ENCODE measurements at regions not wholly inside any gene's neighbourhood (a gene's known extent, or its start where the extent isn't known, plus 50 kb on each side); places are given as distances from the start of the nearest gene placed in this dataset.

GRCh38 chr7:39882148-39882784 lies 67.8 kb upstream of the CDK13 start:
- Mint-ChIP-seq H3K9me3 (peaks cover 6% of the 10 kb centered on the region), H3K36me3 (no peaks in the 10 kb centered on the region), H3K4me1 (no peaks in the 10 kb centered on the region), H3K4me3 (no peak overlapping the region), H3K27me3 (ENCODE audit: insufficient read depth, low read depth) (peaks cover 5% of the 10 kb centered on the region), H3K27ac (no peak overlapping the region)
- Histone ChIP-seq H3K9me3 (ENCODE audit: low read depth) (no peaks in the 10 kb centered on the region), H3K36me3 (no peaks in the 10 kb centered on the region), H3K4me2 (peak overlapping the region; percentile 72), H2AFZ (replicated peaks) (peak overlapping the region; percentile 43), H4K20me1 (ENCODE audit: low read depth) (no peaks in the 10 kb centered on the region), H3K9ac (no peak overlapping the region), H3F3A (ENCODE audit: low read depth) (peaks cover 15% of the 10 kb centered on the region), H3K27me3 (no peaks in the 10 kb centered on the region), H3K4me1 (peaks cover 23% of the 10 kb centered on the region), H3K79me2 (ENCODE audit: low read depth) (no peaks in the 10 kb centered on the region), H3K4me3 (peak overlapping the region; percentile 27), H3K27ac (peak overlapping the region; percentile 88)
- peak; percentile 47 for DNase-seq (ENCODE audit: low spot score)
- TF ChIP-seq EZH2 (IDR thresholded peaks at IDR 0.05) = no peak
- TF ChIP-seq CTCF (IDR thresholded peaks at IDR 0.05) = no peak
- no peak for TF ChIP-seq EZH2phosphoT487 (IDR thresholded peaks at IDR 0.05)

- peaks cover 5% of the 10 kb centered on the region for H3K27me3 Mint-ChIP-seq (ENCODE audit: insufficient read depth, low read depth)
- Histone ChIP-seq H3K36me3 (no peaks in the 10 kb centered on the region), H3K4me2 (no peak overlapping the region), H3K27ac (no peak overlapping the region), H3F3A (ENCODE audit: low read depth) (peaks cover 15% of the 10 kb centered on the region), H4K20me1 (ENCODE audit: low read depth) (no peaks in the 10 kb centered on the region), H2AFZ (replicated peaks) (no peak overlapping the region), H3K79me2 (ENCODE audit: low read depth) (no peaks in the 10 kb centered on the region), H3K4me3 (no peak overlapping the region), H3K27me3 (no peaks in the 10 kb centered on the region), H3K9me3 (ENCODE audit: low read depth) (no peaks in the 10 kb centered on the region), H3K9ac (no peak overlapping the region), H3K4me1 (peaks cover 23% of the 10 kb centered on the region)
- no peaks in the 10 kb centered on the region for H3K4me1 Mint-ChIP-seq
- no peak for TF ChIP-seq EZH2 (IDR thresholded peaks at IDR 0.05)
- TF ChIP-seq CTCF (IDR thresholded peaks at IDR 0.05) = no peak
- no peak for TF ChIP-seq EZH2phosphoT487 (IDR thresholded peaks at IDR 0.05)
- no peak overlapping the region for H3K4me3 Mint-ChIP-seq
- no peak overlapping the region for H3K27ac Mint-ChIP-seq
- H3K36me3 Mint-ChIP-seq = no peaks in the 10 kb centered on the region
- DNase-seq (ENCODE audit: low spot score) = no peak
- peaks cover 6% of the 10 kb centered on the region for H3K9me3 Mint-ChIP-seq
Measured at GRCh38 chr7:39883812-39884390, 66.2 kb upstream of the CDK13 start.

GRCh38 chr7:39888171-39888853 lies 61.7 kb upstream of the CDK13 start:
- no peaks in the 10 kb centered on the region for H3K36me3 ChIP-seq
- H3K27ac ChIP-seq = no peak overlapping the region
- no peaks in the 10 kb centered on the region for H3K9me3 ChIP-seq (ENCODE audit: low read depth)
- no peak overlapping the region for H2AFZ ChIP-seq (replicated peaks)
- H3K9me3 Mint-ChIP-seq = peaks cover 2% of the 10 kb centered on the region
- H3K4me3 Mint-ChIP-seq = no peak overlapping the region
- H3K4me1 ChIP-seq = no peaks in the 10 kb centered on the region
- no peaks in the 10 kb centered on the region for H3K4me1 Mint-ChIP-seq
- H3K79me2 ChIP-seq (ENCODE audit: low read depth) = no peaks in the 10 kb centered on the region
- peaks cover 4% of the 10 kb centered on the region for H3K27me3 Mint-ChIP-seq (ENCODE audit: insufficient read depth, low read depth)
- no peak overlapping the region for H3K9ac ChIP-seq
- no peak overlapping the region for H3K4me3 ChIP-seq
- H3F3A ChIP-seq (ENCODE audit: low read depth) = no peaks in the 10 kb centered on the region
- no peaks in the 10 kb centered on the region for H3K36me3 Mint-ChIP-seq
- DNase-seq (ENCODE audit: low spot score) = no peak
- H3K4me2 ChIP-seq = no peak overlapping the region
- no peaks in the 10 kb centered on the region for H3K27me3 ChIP-seq
- no peak for TF ChIP-seq EZH2phosphoT487 (IDR thresholded peaks at IDR 0.05)
- no peak for TF ChIP-seq CTCF (IDR thresholded peaks at IDR 0.05)
- no peak for TF ChIP-seq EZH2 (IDR thresholded peaks at IDR 0.05)
- no peak overlapping the region for H3K27ac Mint-ChIP-seq
- H4K20me1 ChIP-seq (ENCODE audit: low read depth) = no peaks in the 10 kb centered on the region

Measured in neural progenitor cell (in vitro differentiated cells).